UCSD-AML1 (cell line): ENCODE measurements at regions not wholly inside any gene's neighbourhood (a gene's known extent, or its start where the extent isn't known, plus 50 kb on each side); places are given as distances from the start of the nearest gene placed in this dataset.

Experiments
- DNase-seq: peaks from one replicate; lab custom pipeline; 2025; ENCODE audit not compliant: unreplicated experiment; lab: John Stamatoyannopoulos, UW

GRCh38 chr2:120948662-120949011 lies 213.0 kb downstream of the GLI2 start:
- DNase-seq, result no peak

GRCh38 chr2:120949027-120949956 lies 213.6 kb downstream of the GLI2 start:
- peak; percentile 48 for DNase-seq

- DNase-seq, result no peak
Observed at GRCh38 chr2:120949957-120950590, 214.4 kb downstream of the GLI2 start.

GRCh38 chr2:120951693-120952092 lies 216.0 kb downstream of the GLI2 start:
- DNase-seq, result no peak

- DNase-seq, result no peak
Observed at GRCh38 chr2:120952318-120952717, 216.7 kb downstream of the GLI2 start.

GRCh38 chr2:120953066-120953756 lies 217.5 kb downstream of the GLI2 start:
- no peak for DNase-seq

- no peak for DNase-seq
Observed at GRCh38 chr2:120953843-120954584, 218.3 kb downstream of the GLI2 start.

- no peak for DNase-seq
Observed at GRCh38 chr2:120954939-120955338, 219.3 kb downstream of the GLI2 start.

GRCh38 chr2:120955427-120955826 lies 219.8 kb downstream of the GLI2 start:
- no peak for DNase-seq

- DNase-seq, result no peak
Observed at GRCh38 chr2:120956486-120957156, 221.0 kb downstream of the GLI2 start.

- DNase-seq, result no peak
Observed at GRCh38 chr2:120957905-120958304, 222.2 kb downstream of the GLI2 start.

- DNase-seq, result peak; percentile 41
Observed at GRCh38 chr2:120958623-120959366, 223.1 kb downstream of the GLI2 start.

GRCh38 chr2:120959426-120959825 lies 223.8 kb downstream of the GLI2 start:
- no peak for DNase-seq

- no peak for DNase-seq
Observed at GRCh38 chr2:120960770-120961366, 225.2 kb downstream of the GLI2 start.

GRCh38 chr2:120961396-120961795 lies 225.7 kb downstream of the GLI2 start:
- DNase-seq, result no peak

- DNase-seq, result no peak
Observed at GRCh38 chr2:120963997-120964705, 228.5 kb downstream of the GLI2 start.

- no peak for DNase-seq
Observed at GRCh38 chr2:120964819-120965218, 229.2 kb downstream of the GLI2 start.

GRCh38 chr2:120966510-120967254 lies 231.0 kb downstream of the GLI2 start:
- no peak for DNase-seq
